NK-92 treated with Interleukin-12 subunit alpha and Interleukin-12 subunit beta, amount 100 ng/mL, for 24 hours (cell line): ENCODE measurements at regions not wholly inside any gene's neighbourhood (a gene's known extent, or its start where the extent isn't known, plus 50 kb on each side); places are given as distances from the start of the nearest gene placed in this dataset.
"Not testable (repeated sequence)": the region's sequence is repeated elsewhere in the genome, so short reads cannot be mapped to it uniquely, and the experiment has no call there.

Experiments used
- DNase-seq: peaks from one replicate; lab custom pipeline; 2025; lab: John Stamatoyannopoulos, UW

- no peak for DNase-seq
Observed at GRCh38 chr20:53891306-53891894, 179.0 kb downstream of the BCAS1 start.

GRCh38 chr20:53890443-53891305 is 179.7 kb downstream of the BCAS1 start:
- no peak for DNase-seq

- DNase-seq = no peak
Observed at GRCh38 chr20:53889411-53890148, 180.8 kb downstream of the BCAS1 start.

- no peak for DNase-seq
Observed at GRCh38 chr20:53888951-53889350, 181.4 kb downstream of the BCAS1 start.

GRCh38 chr20:53888510-53888909 is 181.9 kb downstream of the BCAS1 start:
- DNase-seq = no peak

GRCh38 chr20:53887973-53888372 is 182.4 kb downstream of the BCAS1 start:
- DNase-seq = no peak

GRCh38 chr20:53884859-53885541 is 185.4 kb downstream of the BCAS1 start:
- DNase-seq = peak; percentile 20

GRCh38 chr20:53883098-53883911 is 187.1 kb downstream of the BCAS1 start:
- DNase-seq = peak; percentile 47

GRCh38 chr20:53882438-53882986 is 187.9 kb downstream of the BCAS1 start:
- not testable (repeated sequence) for DNase-seq

GRCh38 chr20:53881362-53881761 is 189.0 kb downstream of the BCAS1 start:
- no peak for DNase-seq

GRCh38 chr20:53880108-53880641 is 190.2 kb downstream of the BCAS1 start:
- DNase-seq = no peak

GRCh38 chr20:53879048-53879684 is 191.2 kb downstream of the BCAS1 start:
- DNase-seq = peak; percentile 38

GRCh38 chr20:53878262-53879047 is 191.9 kb downstream of the BCAS1 start:
- no peak for DNase-seq

- no peak for DNase-seq
Observed at GRCh38 chr20:53876956-53877355, 193.4 kb downstream of the BCAS1 start.

GRCh38 chr20:53876470-53876869 is 193.9 kb downstream of the BCAS1 start:
- DNase-seq = no peak

- no peak for DNase-seq
Observed at GRCh38 chr20:53875452-53875851, 194.9 kb downstream of the BCAS1 start.

GRCh38 chr20:53874706-53875105 is 195.7 kb downstream of the BCAS1 start:
- no peak for DNase-seq

- DNase-seq = no peak
Observed at GRCh38 chr20:53874104-53874503, 196.3 kb downstream of the BCAS1 start.

- no peak for DNase-seq
Observed at GRCh38 chr20:53873230-53873604, 197.2 kb downstream of the BCAS1 start.
